Activated CD4-positive, alpha-beta T cell treated with anti-CD3 and anti-CD28 coated beads, Interleukin-2, Interleukin-6, amounts not matched to agents 100 ng/mL and 50 ng/mL, durations not matched to agents 16 hours and 8 hours (primary cell): ENCODE measurements at regions not wholly inside any gene's neighbourhood (a gene's known extent, or its start where the extent isn't known, plus 50 kb on each side); places are given as distances from the start of the nearest gene placed in this dataset.

Source experiments
- DNase-seq: peaks from one replicate; pipeline ENCODE4 v3.0.0-alpha.2; 2020

DNA sequence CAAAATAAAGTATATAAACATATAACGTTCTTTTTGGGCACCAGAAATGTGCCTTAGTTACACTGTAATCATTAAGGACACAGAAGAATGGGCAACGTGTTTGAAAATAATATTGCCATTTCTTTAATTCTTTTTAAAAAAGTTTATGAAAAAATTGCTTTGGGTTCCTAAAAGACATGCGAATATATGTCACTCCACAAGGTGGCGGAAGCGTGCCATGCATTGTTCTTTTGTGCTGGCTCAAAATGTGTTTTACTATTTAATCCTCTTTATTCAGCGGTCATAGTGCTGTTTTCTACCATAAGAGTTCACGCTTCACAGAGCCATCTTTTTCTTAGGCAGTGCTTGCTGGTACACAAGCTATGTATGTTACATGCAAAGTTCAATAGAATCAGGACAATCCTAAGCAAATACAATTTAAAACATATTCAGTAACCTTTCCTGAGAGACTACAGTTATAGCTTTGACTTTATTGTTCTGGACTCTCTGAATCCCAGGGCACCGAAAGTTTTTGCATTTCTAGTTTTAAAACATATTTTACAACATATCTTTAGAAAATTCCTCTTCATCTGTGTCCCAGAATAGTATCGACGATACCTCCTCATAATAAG is 147.8 kb upstream of the ERBB4 start:
- DNase-seq = peak; percentile 53

- DNase-seq = no peak
Measured at GRCh38 chr2:212683346-212684097, 144.9 kb upstream of the ERBB4 start.

GRCh38 chr2:212682937-212683336 is 144.3 kb upstream of the ERBB4 start:
- no peak for DNase-seq

DNA sequence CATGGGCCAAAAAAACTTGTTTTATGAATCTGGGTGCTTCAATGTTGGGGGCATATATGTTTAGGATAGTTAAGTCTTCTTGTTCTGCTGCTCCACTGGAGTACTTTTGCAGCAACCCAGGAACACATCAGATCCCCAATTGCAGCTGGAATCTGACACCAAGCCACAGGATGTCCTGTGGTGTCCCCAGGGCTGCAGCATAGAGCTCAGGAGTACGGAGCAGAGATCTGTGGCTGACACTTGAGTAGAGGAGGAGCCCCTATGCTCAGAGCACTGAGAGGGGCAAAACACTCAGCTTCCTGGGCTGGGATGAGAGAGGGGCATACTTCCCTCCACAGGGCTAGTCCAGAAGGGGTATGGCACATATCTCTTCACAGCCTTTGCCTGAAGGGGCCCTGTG is 138.9 kb upstream of the ERBB4 start:
- DNase-seq = no peak

- no peak for DNase-seq
Measured at GRCh38 chr2:212672186-212672585, 133.6 kb upstream of the ERBB4 start.

DNA sequence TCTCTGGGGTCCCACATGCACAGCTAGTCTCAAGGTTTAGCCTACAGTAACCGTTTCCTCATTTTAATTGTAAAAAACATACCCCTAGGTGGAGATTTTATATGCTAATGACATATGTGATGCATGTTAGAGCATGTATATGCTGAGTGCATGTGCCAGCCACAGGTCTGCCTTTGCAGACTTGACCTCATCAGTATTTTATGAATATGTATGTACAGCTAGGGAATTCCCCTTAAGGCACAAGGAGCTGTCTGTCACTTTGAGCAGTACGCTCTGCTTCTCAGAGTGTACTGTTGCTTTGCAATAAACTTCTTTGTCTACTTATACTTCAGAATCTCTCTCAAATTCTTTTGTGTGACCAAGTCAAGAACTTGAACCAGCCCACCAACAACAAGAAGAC is 131.2 kb upstream of the ERBB4 start:
- no peak for DNase-seq

DNA sequence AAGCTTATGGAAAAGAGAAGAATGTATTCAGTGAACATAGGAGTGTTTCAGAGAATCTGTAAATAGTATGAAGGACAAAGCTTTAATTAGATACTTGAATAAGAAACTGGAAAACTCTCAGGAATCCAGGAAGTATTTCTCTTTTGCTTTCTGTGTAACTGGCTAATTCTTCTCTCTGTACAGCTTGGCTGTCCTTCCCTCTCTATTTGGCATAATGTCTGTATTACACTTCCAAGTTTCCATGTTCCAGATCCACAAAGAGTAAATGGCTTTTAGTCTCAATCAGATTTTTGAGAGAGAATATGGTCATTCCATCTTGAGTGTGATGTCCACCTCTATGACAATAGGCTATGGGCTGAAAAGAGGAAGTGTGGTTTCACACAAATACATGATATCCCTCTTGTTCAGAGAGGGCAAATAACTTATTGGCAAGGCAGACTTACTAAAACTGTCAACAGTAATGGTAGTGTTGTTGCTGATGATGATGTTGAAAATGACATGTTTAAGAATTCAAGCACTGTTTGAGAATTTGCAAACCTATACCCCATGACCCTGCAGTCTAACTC is 129.2 kb upstream of the ERBB4 start:
- DNase-seq = no peak

- no peak for DNase-seq
Measured at GRCh38 chr2:212665948-212666347, 127.3 kb upstream of the ERBB4 start.

DNA sequence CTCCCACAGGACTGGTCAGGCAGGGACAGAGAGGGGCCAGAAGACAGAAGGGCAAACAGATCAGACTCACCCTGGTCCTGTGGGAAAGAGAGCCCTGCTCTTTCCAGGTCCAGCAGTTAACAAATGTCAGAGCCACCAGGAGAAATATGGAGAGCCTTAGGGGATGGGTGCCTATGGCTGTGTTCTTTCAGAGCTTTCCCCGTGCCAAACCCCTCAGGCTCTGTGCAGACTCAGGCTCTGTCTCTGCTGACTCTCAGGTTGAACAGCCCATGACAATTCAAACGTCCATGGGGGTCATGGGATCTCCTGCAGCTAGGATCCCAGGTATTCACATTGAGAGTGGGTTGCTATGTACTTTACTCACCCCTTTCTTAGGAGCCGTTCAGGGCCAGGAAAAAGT is 120.8 kb upstream of the ERBB4 start:
- no peak for DNase-seq

DNA sequence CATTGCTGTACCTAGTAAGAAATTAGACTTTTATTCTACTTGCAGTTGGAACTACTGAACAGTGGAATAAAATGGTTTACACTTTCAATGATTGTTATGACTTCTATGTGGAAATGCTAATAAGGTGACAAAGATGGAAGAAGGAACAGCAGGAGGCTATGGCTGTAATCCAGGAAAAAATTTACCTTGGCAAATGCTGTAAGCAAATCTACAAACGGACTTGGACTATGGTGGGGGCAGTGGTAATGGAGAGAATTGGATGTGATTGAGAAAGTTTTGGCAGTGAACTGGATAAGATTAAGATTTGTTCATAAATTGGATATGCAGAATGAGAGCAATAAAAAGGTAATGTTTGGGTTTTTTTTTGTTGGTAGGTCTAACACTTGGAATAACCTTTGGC is 111.0 kb upstream of the ERBB4 start:
- no peak for DNase-seq

GRCh38 chr2:212646698-212647366 is 108.2 kb upstream of the ERBB4 start:
- no peak for DNase-seq

DNA sequence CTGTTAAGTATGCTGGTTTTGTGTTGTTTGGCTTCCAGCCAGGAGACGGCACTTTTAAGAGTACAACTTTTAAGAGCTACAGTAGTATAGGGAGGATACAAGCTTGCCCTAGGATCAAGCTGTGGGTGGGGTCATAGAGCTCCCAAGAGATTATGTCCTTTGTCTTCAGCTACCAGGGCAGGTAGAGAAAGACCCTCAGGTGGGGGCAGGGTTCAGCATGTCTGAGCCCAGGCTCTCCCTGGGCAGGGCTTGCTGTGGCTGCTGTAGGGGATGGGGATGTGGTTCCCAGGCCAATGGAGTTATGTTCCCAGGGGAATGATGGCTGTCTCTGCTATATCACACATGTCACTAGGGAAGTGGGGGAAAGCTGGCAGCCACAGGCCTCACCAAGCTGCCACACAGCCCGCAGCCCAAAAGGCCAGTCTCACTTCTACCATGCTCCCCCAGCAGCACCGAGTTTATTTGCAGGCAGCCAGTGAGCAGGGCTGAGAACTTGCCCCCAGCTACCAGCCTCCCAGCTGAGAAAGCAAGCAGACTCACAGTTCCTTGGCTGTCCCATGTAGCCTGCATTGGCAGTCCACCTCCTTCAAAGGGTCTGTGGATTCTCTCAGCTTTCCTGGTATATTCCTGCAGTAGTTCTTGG is 105.7 kb upstream of the ERBB4 start:
- DNase-seq = no peak

DNA sequence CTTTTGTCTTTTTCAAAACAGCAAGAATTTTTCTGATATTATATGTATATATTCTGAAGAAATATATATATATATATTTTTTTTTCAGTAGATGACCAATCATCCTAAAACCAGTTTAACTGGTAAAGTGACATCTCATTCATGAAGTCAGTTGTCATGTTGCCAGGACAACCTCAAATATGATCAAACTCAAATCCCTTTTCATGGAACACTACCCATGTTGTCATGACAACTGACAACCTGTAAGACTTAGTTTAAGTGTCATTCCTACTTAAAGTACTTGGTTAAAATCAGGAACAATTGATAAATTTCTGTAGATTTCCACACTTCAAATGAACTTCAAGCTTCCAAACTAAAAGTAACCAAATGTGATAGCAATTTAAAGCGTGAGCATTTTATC is 101.8 kb upstream of the ERBB4 start:
- DNase-seq = no peak

DNA sequence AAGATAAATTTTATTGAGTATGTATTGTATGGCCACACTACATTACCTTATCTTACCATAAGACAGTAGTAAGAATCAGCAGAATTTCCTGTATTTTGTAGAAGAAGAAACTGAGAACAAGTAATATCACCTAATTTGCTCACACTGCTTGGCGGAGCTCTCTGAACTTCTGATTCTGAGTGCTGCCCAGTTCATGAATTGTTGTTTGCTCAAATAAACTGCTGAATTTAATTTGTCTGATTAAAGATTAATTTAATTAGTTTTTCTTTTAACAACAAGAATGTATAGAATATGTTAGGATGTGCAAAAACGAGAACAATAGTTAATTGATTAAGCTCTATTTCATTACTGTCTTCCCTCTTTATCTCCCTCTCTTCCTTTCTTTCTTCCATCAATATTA is 100.1 kb upstream of the ERBB4 start:
- DNase-seq = no peak

GRCh38 chr2:212628586-212628985 is 90.0 kb upstream of the ERBB4 start:
- DNase-seq = no peak

GRCh38 chr2:212626371-212626918 is 87.8 kb upstream of the ERBB4 start:
- no peak for DNase-seq

GRCh38 chr2:212619954-212620353 is 81.4 kb upstream of the ERBB4 start:
- DNase-seq = no peak

GRCh38 chr2:212618636-212619035 is 80.0 kb upstream of the ERBB4 start:
- DNase-seq = no peak

DNA sequence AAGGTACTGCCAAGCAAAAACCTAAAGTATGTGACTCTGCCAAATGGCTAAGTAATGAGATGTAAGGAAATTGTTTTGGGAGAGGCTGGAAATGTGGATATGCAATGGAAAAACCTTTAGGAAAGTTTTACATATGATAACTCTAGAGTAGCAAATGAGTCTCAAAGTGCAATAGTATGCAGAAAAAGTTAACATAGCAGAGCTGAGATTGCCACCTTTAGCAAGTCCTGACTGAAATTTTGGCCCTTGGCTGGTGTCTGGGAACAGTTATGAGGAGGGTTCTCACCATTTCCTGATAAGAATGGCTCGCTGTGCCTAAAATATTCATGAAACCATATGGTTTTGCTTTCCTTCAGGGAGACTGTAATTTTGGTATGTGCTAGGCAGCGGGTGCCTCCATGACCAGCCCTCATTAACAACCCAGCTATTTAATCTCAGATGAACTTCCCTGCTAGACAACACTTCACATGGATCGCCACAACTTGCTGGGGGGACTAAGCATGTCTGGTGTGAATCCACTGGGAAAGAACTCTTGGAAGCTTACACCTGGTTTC is 72.3 kb upstream of the ERBB4 start:
- DNase-seq = no peak

GRCh38 chr2:212609479-212609878 is 70.9 kb upstream of the ERBB4 start:
- no peak for DNase-seq

DNA sequence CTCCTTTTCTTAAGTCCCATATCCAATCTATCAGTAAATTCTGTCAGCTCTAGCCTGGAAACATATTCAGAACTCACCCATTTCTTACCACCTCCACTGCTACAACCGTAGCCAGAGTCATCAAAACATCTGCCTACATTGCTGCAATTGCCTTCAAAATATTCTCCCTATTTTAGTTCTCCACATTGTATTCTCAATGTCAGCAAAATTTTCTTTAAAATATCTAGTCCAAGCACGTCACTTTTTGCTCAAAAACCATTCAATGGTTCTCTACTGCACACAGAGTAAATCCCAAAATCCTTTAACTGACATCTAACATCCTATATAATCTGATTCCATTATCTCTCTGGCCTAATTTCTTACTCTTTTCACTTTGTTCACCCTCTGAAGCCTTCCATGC is 68.5 kb upstream of the ERBB4 start:
- DNase-seq = no peak

GRCh38 chr2:212606232-212606631 is 67.6 kb upstream of the ERBB4 start:
- DNase-seq = no peak

DNA sequence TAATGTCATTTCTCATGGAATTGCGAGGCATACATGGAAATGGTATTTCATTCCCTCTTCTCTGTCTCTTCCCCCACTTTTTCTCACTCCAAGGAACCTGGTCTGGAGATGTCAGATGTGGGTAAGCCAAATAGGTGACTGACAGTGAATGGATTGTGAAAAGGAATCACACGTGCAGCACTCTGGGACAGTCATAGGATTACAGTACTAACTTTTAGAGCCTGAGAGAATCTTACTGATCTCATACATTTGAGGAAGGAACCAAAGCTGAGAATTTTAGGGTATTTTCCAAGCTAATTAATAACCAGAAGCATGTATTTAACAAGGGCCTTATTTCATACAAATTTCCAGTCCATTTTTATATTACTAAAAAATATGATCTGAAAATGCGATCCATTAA is 58.1 kb upstream of the ERBB4 start:
- DNase-seq = no peak
